A673 (cell line): ENCODE measurements at regions not wholly inside any gene's neighbourhood (a gene's known extent, or its start where the extent isn't known, plus 50 kb on each side); places are given as distances from the start of the nearest gene placed in this dataset.

Source experiments
- BruUV-seq: library from RNA; stranded (reverse); fragments of 400-500 nt; replicated peaks from 2 replicates; lab custom pipeline; 2021; lab: Mats Ljungman, UMichigan
- CTCF ChIA-PET: fragments of 300-600 bp; sonication (Branson Sonifier 250); formaldehyde crosslinking; loops from one replicate; lab custom pipeline; 2022; ENCODE audit warnings: antibody characterized with exemption; lab: Charles Lee
- POLR2A ChIA-PET: fragments of 300-600 bp; sonication (Branson Sonifier 250); formaldehyde crosslinking; loops from one replicate; lab custom pipeline; 2022; ENCODE audit warnings: antibody characterized with exemption; ENCODE audit not compliant: low non-redundant PET; lab: Charles Lee
- DNase-seq: peaks from one replicate; pipeline ENCODE4 v3.0.0-alpha.2; 2015; ENCODE audit warnings: low spot score
- H3K27ac ChIP-seq: fragments of 200-600 bp; sonication (generic); 2 replicates; pipeline ENCODE4 v1.5.1; 2016; ENCODE audit warnings: mixed run types, low read depth, mild to moderate bottlenecking, mixed read lengths, antibody characterized with exemption, low read length; ENCODE audit not compliant: poor library complexity, severe bottlenecking
- H3K27me3 ChIP-seq: fragments of 200-600 bp; sonication (generic); replicated peaks from 2 replicates; pipeline ENCODE4 v1.6.1; 2017; ENCODE audit warnings: mixed run types, low read depth, mild to moderate bottlenecking, mixed read lengths, antibody characterized with exemption, low read length; ENCODE audit not compliant: insufficient read depth, poor library complexity
- H3K36me3 ChIP-seq: fragments of 200-600 bp; sonication (generic); 2 replicates; pipeline ENCODE4 v1.6.1; 2016; ENCODE audit warnings: mixed run types, mild to moderate bottlenecking, mixed read lengths, antibody characterized with exemption, low read length; ENCODE audit not compliant: insufficient read depth, poor library complexity, severe bottlenecking
- H3K4me1 ChIP-seq: fragments of 200-600 bp; sonication (generic); 2 replicates; pipeline ENCODE4 v1.6.1; 2017; ENCODE audit warnings: mixed run types, mild to moderate bottlenecking, mixed read lengths, antibody characterized with exemption, low read length; ENCODE audit not compliant: insufficient read depth, poor library complexity, severe bottlenecking
- H3K4me3 ChIP-seq: fragments of 200-600 bp; sonication (generic); 2 replicates; pipeline ENCODE4 v1.5.1; 2016; ENCODE audit warnings: low read depth, mixed run types, mild to moderate bottlenecking, mixed read lengths, low read length; ENCODE audit not compliant: poor library complexity, severe bottlenecking
- H3K9me3 ChIP-seq: fragments of 200-600 bp; sonication (generic); 2 replicates; pipeline ENCODE4 v1.6.1; 2016; ENCODE audit warnings: mixed run types, low read depth, mild to moderate bottlenecking, mixed read lengths, antibody characterized with exemption, low read length; ENCODE audit not compliant: poor library complexity, severe bottlenecking
- CTCF ChIP-seq: fragments of 300-800, 200-600 bp; sonication (generic); conservative IDR thresholded peaks from 2 replicates; pipeline ENCODE4 v1.5.1; 2017; ENCODE audit warnings: low read depth, mild to moderate bottlenecking, antibody characterized with exemption, low read length, moderate library complexity, mixed read lengths
- EZH2 ChIP-seq: fragments of 200-600 bp; sonication (generic); IDR thresholded peaks from 2 replicates; pipeline ENCODE4 v1.6.1; 2017; ENCODE audit warnings: borderline replicate concordance, low read depth, mild to moderate bottlenecking, mixed read lengths, antibody characterized with exemption, low read length; ENCODE audit not compliant: poor library complexity, severe bottlenecking
- intact Hi-C: fragments of 100-400 bp; cut with micrococcal nuclease; formaldehyde crosslinking; loops from one replicate; pipeline ENCODE4 v1.10.0; 2022; ENCODE audit not compliant: unreplicated experiment

- ChIA-PET CTCF (no interaction called here), POLR2A (no interaction called here)
- no peak for TF ChIP-seq EZH2
- no peak for TF ChIP-seq CTCF
- Histone ChIP-seq H3K27ac (no peak overlapping the region), H3K9me3 (peaks cover 3% of the 10 kb centered on the region), H3K4me1 (no peaks in the 10 kb centered on the region), H3K4me3 (no peak overlapping the region), H3K36me3 (no peaks in the 10 kb centered on the region), H3K27me3 (no peaks in the 10 kb centered on the region)
- intact Hi-C loops: no loop called here
- DNase-seq: no peak
- BruUV-seq: no TSS peak
These were observed 882.6 kb upstream of the GRIA3 start for GRCh38 chrX:122301491-122301890.

GRCh38 chrX:122303761-122304160 lies 880.3 kb upstream of the GRIA3 start:
- Histone ChIP-seq H3K36me3 (no peaks in the 10 kb centered on the region), H3K27ac (no peak overlapping the region), H3K4me3 (no peak overlapping the region), H3K4me1 (no peaks in the 10 kb centered on the region), H3K27me3 (no peaks in the 10 kb centered on the region), H3K9me3 (peaks cover 3% of the 10 kb centered on the region)
- POLR2A ChIA-PET: no interaction called here
- no TSS peak for BruUV-seq
- no peak for DNase-seq
- CTCF ChIA-PET: no interaction called here
- intact Hi-C loops: no loop called here
- no peak for TF ChIP-seq CTCF
- TF ChIP-seq EZH2: no peak

GRCh38 chrX:122344816-122345215 lies 839.3 kb upstream of the GRIA3 start:
- intact Hi-C loops: no loop called here
- DNase-seq: no peak
- no TSS peak for BruUV-seq
- Histone ChIP-seq H3K4me3 (no peak overlapping the region), H3K9me3 (peaks cover 20% of the 10 kb centered on the region), H3K36me3 (no peaks in the 10 kb centered on the region), H3K27me3 (no peaks in the 10 kb centered on the region), H3K27ac (no peak overlapping the region), H3K4me1 (no peaks in the 10 kb centered on the region)
- ChIA-PET POLR2A (no interaction called here), CTCF (no interaction called here)
- TF ChIP-seq CTCF (no peak), EZH2 (no peak)
